Breast epithelium (tissue), 3 donors: ENCODE measurements at regions not wholly inside any gene's neighbourhood (a gene's known extent, or its start where the extent isn't known, plus 50 kb on each side); places are given as distances from the start of the nearest gene placed in this dataset.

Source experiments
- CTCF ChIP-seq, 3 donors: fragments of 450-650 bp; IDR thresholded peaks; one replicate each; pipeline ENCODE4 v1.5.1; 2016 to 2017; ENCODE audit warnings: antibody characterized with exemption in 3 of 3, mild to moderate bottlenecking in 3 of 3, moderate library complexity in 3 of 3
- POLR2A ChIP-seq: fragments of 450-650 bp; IDR thresholded peaks from one replicate; pipeline ENCODE4 v1.6.1; 2016; ENCODE audit warnings: antibody characterized with exemption, mild to moderate bottlenecking, moderate library complexity
- POLR2AphosphoS5 ChIP-seq, 3 donors: sonication (generic); formaldehyde crosslinking; IDR thresholded peaks; one replicate each; pipeline ENCODE4 v1.6.1; 2017; ENCODE audit warnings: antibody characterized with exemption in 3 of 3

GRCh38 chr1:88441022-88441421 lies 243.1 kb upstream of the PKN2 start:
- TF ChIP-seq CTCF (IDR thresholded peaks at IDR 0.05) (no peak), POLR2A (no peak), POLR2AphosphoS5 (IDR thresholded peaks at IDR 0.05) (no peak)
